GM12891 (cell line): ENCODE measurements at regions not wholly inside any gene's neighbourhood (a gene's known extent, or its start where the extent isn't known, plus 50 kb on each side); places are given as distances from the start of the nearest gene placed in this dataset.

Source experiments
- DNase-seq: peaks from one replicate; pipeline ENCODE4 v3.0.0; 2011; ENCODE audit warnings: low spot score; ENCODE audit not compliant: insufficient read length
- FAIRE-seq: peaks from 2 replicates; lab custom pipeline; 2011; peaks lifted over from hg19 to GRCh38; lab: Jason Lieb, UNC
- PAX5 ChIP-seq: IDR thresholded peaks from 2 replicates; pipeline ENCODE4 v1.6.1; 2011; ENCODE audit warnings: low read length, moderate library complexity, mild to moderate bottlenecking; ENCODE audit not compliant: insufficient read depth, severe bottlenecking
- POLR2A ChIP-seq: IDR thresholded peaks from 2 replicates; pipeline ENCODE4 v1.6.1; 2011; ENCODE audit warnings: low read depth, low read length, control low read depth
- POLR2AphosphoS5 ChIP-seq: IDR thresholded peaks from 2 replicates; pipeline ENCODE4 v1.6.1; 2011; ENCODE audit warnings: low read depth, low read length, control low read depth
- POU2F2 ChIP-seq: IDR thresholded peaks from 2 replicates; pipeline ENCODE4 v1.6.1; 2011; ENCODE audit warnings: low read depth, mild to moderate bottlenecking, control low read depth, low read length, moderate library complexity
- SPI1 ChIP-seq: IDR thresholded peaks from 2 replicates; pipeline ENCODE4 v1.6.1; 2011; ENCODE audit warnings: low read depth, low read length, control low read depth
- TAF1 ChIP-seq: IDR thresholded peaks from 2 replicates; pipeline ENCODE4 v1.6.1; 2011; ENCODE audit warnings: low read depth, low read length, control low read depth

- FAIRE-seq (no peak), DNase-seq (no peak)
- no peak for TF ChIP-seq POLR2A
- TF ChIP-seq PAX5: no peak
Observed at GRCh38 chr9:28848671-28849070, 1275.4 kb upstream of the C9orf72 start.

- FAIRE-seq (no peak), DNase-seq (no peak)
Observed at GRCh38 chr9:28853477-28853876, 1280.2 kb upstream of the C9orf72 start.

DNA sequence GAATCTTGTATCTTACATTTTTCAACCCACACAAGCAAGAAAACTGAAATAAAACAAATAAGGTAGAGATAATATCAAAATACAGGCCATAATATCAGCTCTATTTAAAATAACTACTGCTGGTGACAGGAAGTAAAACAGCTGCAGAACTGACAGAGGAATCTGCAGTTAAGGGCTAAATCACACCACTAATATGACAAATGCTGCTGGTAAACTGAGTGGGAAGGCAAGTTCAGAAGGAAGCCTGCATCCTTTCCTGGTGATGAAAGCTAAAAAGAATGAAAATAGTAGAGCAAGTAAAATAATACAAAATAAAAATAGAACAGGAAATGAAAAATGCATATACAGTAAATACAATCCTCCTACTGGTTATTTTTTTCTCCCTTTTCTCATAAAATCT is 1293.7 kb upstream of the C9orf72 start:
- FAIRE-seq (no peak), DNase-seq (no peak)
- no peak for TF ChIP-seq TAF1
- TF ChIP-seq SPI1: no peak
- no peak for TF ChIP-seq POLR2AphosphoS5
- no peak for TF ChIP-seq POU2F2
- TF ChIP-seq PAX5: no peak
- TF ChIP-seq POLR2A: no peak

More at GRCh38 chr9:28853477-28853876, 1280.2 kb upstream of the C9orf72 start:
- TF ChIP-seq TAF1 (no peak), POU2F2 (no peak), PAX5 (no peak), POLR2A (no peak), POLR2AphosphoS5 (no peak), SPI1 (no peak)

GRCh38 chr9:28868228-28868990 is 1295.1 kb upstream of the C9orf72 start:
- TF ChIP-seq POLR2AphosphoS5 (no peak), POLR2A (no peak), POU2F2 (no peak), PAX5 (no peak), TAF1 (no peak), SPI1 (no peak)
- DNase-seq (no peak), FAIRE-seq (no peak)

DNA sequence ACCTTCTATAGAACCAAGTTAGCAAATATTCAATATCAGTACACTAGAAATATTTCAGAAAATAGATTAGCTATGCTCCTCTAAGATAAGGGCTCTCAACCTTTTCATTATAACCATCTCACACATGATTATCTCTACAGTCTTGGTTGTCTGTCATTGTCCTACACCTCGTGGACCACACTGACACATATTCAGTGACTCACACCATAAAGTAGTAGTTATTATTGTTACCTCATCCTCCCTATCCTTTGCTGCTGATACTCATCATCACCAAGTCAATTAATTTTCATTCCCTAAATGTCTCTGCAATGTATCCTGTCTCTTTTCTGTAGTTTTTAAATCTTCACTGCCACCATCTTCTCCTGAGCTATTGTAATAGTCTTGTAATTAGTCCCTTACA is 1309.2 kb upstream of the C9orf72 start:
- TF ChIP-seq SPI1: no peak
- TF ChIP-seq POLR2A: no peak
- FAIRE-seq (no peak), DNase-seq (no peak)

- FAIRE-seq (no peak), DNase-seq (no peak)
- TF ChIP-seq POLR2A (no peak), POLR2AphosphoS5 (no peak), POU2F2 (no peak), TAF1 (no peak), PAX5 (no peak), SPI1 (no peak)
Observed at GRCh38 chr9:28883234-28883633, 1310.0 kb upstream of the C9orf72 start.

DNA sequence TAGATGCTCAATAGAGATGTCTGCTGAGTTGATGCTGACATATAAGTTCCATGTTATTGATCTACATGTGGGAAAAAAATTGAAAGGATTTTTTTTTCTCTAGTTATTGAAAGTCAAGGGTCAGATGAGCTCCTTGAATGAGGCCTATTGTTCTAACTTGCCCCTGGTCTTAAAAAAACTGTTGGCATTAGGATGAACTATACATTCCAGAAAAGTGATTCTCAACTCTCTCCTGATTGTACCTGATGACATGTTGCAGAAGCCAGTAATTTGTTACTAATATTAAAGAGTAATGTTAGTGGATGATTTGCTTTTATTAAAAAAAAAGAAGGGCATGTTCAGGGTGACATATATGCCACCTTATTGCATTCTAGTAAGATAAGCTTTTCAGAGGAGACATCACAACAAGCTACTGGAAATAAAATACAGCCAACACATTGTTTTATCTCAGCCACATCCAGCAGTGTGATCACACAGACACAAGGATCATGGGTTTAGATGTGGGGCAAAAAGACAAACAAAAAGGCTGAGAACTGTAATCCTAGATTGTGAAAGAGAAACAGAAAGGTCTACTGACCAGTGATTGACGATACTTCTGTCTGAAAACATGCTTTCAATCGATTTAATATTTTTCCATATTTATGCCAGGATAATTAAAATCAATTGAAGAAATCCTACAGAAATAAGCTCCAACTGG is 1314.1 kb upstream of the C9orf72 start:
- TF ChIP-seq SPI1: no peak
- no peak for TF ChIP-seq PAX5
- no peak for DNase-seq
- FAIRE-seq: no peak

DNA sequence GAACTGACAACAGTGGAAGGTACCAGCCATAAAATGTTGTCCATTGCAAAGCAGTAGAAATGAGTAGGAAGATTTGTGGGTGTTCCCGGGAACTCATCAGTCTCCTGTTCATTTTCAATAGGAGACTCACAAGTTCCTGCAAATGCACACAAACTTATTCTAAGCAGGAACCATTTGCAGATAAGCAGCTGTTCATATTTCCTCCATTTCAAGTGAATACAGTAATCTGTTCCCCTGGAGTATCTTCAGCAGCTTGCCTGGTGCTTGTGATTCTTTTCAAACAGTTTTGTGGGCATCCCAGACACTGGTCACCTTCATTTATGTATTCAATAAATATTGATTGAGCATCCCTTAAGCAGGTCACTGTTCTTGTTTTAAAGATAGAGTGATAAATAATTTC is 1315.5 kb upstream of the C9orf72 start:
- no peak for TF ChIP-seq SPI1
- TF ChIP-seq POU2F2: no peak
- TF ChIP-seq POLR2A: no peak
- no peak for TF ChIP-seq PAX5
- no peak for TF ChIP-seq TAF1
- TF ChIP-seq POLR2AphosphoS5: no peak
- no peak for FAIRE-seq

DNA sequence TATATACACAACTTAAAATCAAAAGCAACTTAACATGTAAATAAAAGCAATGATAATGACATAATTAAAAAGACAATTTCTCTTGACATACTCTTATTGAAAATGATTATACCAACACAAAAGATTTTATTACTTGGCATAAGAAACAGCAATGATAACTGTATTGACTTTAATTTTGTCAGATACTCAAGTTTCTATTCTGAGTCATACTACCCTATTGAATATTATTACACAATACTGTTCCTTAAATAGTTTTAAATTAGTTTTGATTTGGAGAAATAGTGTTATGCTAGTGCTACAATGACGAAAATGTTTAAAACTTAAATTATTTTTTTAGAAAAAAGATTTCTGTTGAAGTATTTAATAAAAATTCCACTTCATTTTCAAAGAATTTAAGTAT is 1319.3 kb upstream of the C9orf72 start:
- DNase-seq (no peak), FAIRE-seq (no peak)
- TF ChIP-seq TAF1 (no peak), SPI1 (no peak), POU2F2 (no peak), PAX5 (no peak), POLR2AphosphoS5 (no peak), POLR2A (no peak)

More for the DNA sequence above, 1315.5 kb upstream of the C9orf72 start:
- DNase-seq: no peak

- TF ChIP-seq TAF1 (no peak), POLR2A (no peak), SPI1 (no peak), PAX5 (no peak), POLR2AphosphoS5 (no peak), POU2F2 (no peak)
- FAIRE-seq (no peak), DNase-seq (no peak)
Observed at GRCh38 chr9:28899267-28899666, 1326.0 kb upstream of the C9orf72 start.
